ENCODE measurements at regions not wholly inside any gene's neighbourhood (a gene's known extent, or its start where the extent isn't known, plus 50 kb on each side); places are given as distances from the start of the nearest gene placed in this dataset.

DNA sequence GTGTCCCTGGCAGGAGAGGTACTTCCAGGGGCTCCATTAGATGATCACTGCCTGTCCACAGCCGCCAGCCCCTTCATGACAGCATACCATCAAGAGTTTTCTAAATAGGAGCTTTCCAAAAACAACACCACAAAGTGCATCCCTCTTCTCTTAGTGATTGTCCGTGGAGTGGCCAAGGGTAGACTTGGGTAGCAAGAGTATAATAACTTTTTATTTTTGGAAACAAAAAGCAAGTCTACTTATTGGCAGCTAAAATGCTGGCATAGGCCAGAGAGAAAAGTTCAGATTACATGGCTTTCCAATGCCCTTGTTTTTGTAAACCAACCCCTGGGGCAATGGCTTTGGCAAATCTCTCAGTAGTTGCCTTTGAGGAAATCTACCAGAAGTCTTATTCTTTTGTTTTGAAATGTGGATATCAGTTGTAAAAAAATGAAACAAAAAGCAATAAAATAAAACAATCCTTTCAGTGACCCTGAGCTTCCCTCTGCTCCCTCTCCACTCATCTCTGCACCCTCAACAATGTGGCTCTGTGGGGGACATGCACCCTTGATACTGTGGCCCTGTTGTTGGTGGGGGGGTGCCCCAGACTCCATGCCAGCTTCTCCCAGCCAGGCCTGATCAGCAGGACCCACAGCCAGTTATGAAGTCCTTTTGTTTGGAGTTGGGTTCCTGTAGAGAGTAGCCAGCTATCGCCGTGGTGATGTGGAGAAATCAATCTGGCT, 294.1 kb downstream of the DLEU7 start:
- no peaks in the 10 kb centered on the region for H3K27me3 ChIP-seq (replicated peaks; ENCODE audit: insufficient read depth)
- no peak overlapping the region for H3K4me3 ChIP-seq
- no peaks in the 10 kb centered on the region for H3K4me1 ChIP-seq (replicated peaks)
- no peak for TF ChIP-seq POLR2AphosphoS5 (IDR thresholded peaks at IDR 0.05)
- TF ChIP-seq CTCF (IDR thresholded peaks at IDR 0.05): no peak
- TF ChIP-seq POLR2A (IDR thresholded peaks at IDR 0.05): no peak
- WGBS: 86% methylated on average over 4 of the region's 4 CpGs
- intact Hi-C loops (cut with DNase I): no loop called here
- no peaks in the 10 kb centered on the region for H3K36me3 ChIP-seq
- no peak overlapping the region for H3K27ac ChIP-seq
- no peak for DNase-seq (ENCODE audit: low spot score)
- no peaks in the 10 kb centered on the region for H3K9me3 ChIP-seq

DNA sequence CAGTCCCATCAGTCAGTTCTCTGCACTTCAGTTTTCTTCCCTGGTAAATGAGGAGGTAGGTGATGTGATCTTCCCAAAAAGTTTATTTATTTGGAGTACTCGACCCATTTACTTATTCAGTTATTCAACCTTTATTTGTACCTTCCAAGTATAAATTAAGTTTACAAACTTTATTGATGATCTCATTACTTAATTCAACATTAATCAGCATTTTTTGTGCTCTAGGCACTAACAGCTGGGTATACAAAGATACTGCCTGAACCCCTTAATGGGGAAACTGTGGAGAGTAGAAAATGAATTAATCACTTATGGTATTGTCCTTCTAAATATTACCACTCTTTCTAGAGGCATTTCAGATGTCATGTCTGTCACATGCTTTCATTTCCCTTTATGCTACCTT, 293.3 kb downstream of the DLEU7 start:
- no peaks in the 10 kb centered on the region for H3K27me3 ChIP-seq (replicated peaks; ENCODE audit: insufficient read depth)
- H3K36me3 ChIP-seq: no peaks in the 10 kb centered on the region
- 87% methylated on average over 1 of the region's 1 CpG for WGBS
- no peak overlapping the region for H3K4me3 ChIP-seq
- DNase-seq (ENCODE audit: low spot score): no peak
- intact Hi-C loops (cut with DNase I): no loop called here
- no peak overlapping the region for H3K27ac ChIP-seq
- TF ChIP-seq POLR2AphosphoS5 (IDR thresholded peaks at IDR 0.05) (no peak), CTCF (IDR thresholded peaks at IDR 0.05) (no peak), POLR2A (IDR thresholded peaks at IDR 0.05) (no peak)
- no peaks in the 10 kb centered on the region for H3K9me3 ChIP-seq
- no peaks in the 10 kb centered on the region for H3K4me1 ChIP-seq (replicated peaks)

- Histone ChIP-seq H3K27ac (no peak overlapping the region), H3K36me3 (no peaks in the 10 kb centered on the region), H3K9me3 (no peaks in the 10 kb centered on the region), H3K4me3 (no peak overlapping the region), H3K4me1 (replicated peaks) (no peaks in the 10 kb centered on the region), H3K27me3 (replicated peaks; ENCODE audit: insufficient read depth) (no peaks in the 10 kb centered on the region)
- no peak for DNase-seq (ENCODE audit: low spot score)
- 25% methylated on average over 1 of the region's 1 CpG for WGBS
- intact Hi-C loops (cut with DNase I): no loop called here
- TF ChIP-seq POLR2A (IDR thresholded peaks at IDR 0.05) (no peak), POLR2AphosphoS5 (IDR thresholded peaks at IDR 0.05) (no peak), CTCF (IDR thresholded peaks at IDR 0.05) (no peak)
These were observed 291.0 kb downstream of the DLEU7 start for GRCh38 chr13:50552424-50552966.

DNA sequence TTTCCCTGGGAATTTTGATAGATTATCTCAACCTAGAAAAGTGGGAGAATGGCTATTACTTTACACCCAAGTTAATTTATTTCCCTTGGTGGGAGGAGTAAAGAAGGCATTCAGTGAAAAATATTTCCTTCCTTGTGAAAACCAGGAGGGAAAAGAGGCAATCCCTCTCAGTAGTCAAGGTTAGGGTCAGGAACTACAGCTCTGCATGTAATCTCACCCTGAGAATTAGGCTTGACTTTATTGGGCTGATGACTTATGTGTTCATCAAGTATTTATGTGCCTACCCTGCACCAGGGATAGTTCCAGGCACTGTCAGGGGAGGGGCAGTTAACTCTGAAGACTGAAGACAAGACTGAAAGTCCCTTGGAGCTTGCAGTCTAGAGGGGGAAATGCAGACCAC, 281.8 kb downstream of the DLEU7 start:
- intact Hi-C loops (cut with DNase I): no loop called here
- H3K9me3 ChIP-seq: no peaks in the 10 kb centered on the region
- no peaks in the 10 kb centered on the region for H3K4me1 ChIP-seq (replicated peaks)

More for the DNA sequence above, 281.8 kb downstream of the DLEU7 start:
- Histone ChIP-seq H3K36me3 (no peaks in the 10 kb centered on the region), H3K27ac (no peak overlapping the region), H3K27me3 (replicated peaks; ENCODE audit: insufficient read depth) (no peaks in the 10 kb centered on the region), H3K4me3 (no peak overlapping the region)
- TF ChIP-seq POLR2A (IDR thresholded peaks at IDR 0.05) (no peak), POLR2AphosphoS5 (IDR thresholded peaks at IDR 0.05) (no peak), CTCF (IDR thresholded peaks at IDR 0.05) (no peak)
- no peak for DNase-seq (ENCODE audit: low spot score)

All from prostate gland (tissue), 2 donors.